ENCODE measurements at regions not wholly inside any gene's neighbourhood (a gene's known extent, or its start where the extent isn't known, plus 50 kb on each side); places are given as distances from the start of the nearest gene placed in this dataset.

DNA sequence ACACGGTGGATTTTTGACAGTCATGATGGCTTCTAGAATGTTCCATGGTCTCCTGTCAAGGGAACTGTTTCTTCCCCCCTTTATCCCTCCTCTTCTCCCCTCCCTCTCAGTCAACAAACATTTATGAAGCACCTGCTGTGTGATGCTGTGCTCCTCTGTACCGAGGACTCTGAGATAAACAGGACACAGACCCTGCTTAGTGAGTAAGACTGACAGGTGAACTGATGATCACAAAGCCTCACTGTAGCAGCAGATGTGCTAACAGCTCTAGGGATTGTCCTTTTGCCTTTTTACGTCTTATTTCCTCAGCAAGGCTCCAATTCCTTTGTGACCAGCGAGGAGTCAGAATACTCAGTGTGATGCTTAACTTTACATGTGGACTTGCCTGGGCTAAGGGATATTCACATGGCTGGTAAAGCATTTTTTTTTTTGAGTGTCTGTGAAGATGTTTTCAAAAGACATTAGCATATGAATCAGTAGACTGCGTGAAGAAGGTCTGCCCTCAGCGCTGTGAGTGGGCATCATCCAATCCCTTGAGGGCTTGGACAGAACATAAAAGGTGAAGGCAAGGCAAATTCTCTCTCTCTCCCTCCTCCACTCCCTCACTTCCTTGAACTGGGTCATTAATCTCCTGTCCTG lies 170.1 kb downstream of the ADRA2A start:
- DNase-seq (ENCODE audit: low spot score) = no peak
- Mint-ChIP-seq H3K9me3 (no peaks in the 10 kb centered on the region), H3K4me3 (ENCODE audit: low read depth) (no peak overlapping the region), H3K27me3 (ENCODE audit: low read depth) (no peaks in the 10 kb centered on the region), H3K27ac (no peak overlapping the region), H3K4me1 (ENCODE audit: low read depth) (no peaks in the 10 kb centered on the region), H3K36me3 (ENCODE audit: low read depth) (no peaks in the 10 kb centered on the region)
- intact Hi-C loops (cut with micrococcal nuclease) = no loop called here

DNA sequence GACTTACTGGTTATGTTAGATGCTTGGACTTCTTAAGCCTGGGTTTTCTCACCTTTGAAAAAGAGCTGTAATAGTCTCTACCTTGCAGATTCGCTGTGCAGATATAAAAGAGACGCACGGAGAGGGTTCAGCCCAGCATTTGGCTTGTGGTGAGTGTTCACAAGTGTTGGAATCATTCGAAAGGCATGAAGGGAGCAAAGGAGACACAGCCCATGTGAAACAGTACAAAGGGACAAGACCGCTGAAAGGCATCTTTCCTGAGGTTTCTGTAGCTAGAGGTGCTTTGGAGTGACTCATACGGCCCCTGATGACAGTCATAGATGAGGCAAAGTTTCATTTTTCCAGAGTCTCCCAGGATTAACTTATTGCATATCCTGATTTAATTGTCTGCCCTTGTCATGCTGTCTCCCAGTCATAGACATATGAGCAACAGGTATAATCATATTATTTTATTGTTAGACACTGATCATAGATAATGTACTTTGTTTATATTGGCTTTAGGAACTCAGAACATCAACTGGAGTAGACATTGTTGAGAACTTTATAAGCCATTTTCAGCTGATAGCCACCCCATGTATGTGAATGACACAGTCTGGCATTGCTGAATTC lies 171.1 kb downstream of the ADRA2A start:
- no peaks in the 10 kb centered on the region for H3K36me3 Mint-ChIP-seq (ENCODE audit: low read depth)
- DNase-seq (ENCODE audit: low spot score) = no peak
- no peak overlapping the region for H3K27ac Mint-ChIP-seq
- no peaks in the 10 kb centered on the region for H3K4me1 Mint-ChIP-seq (ENCODE audit: low read depth)
- intact Hi-C loops (cut with micrococcal nuclease) = no loop called here
- H3K4me3 Mint-ChIP-seq (ENCODE audit: low read depth) = no peak overlapping the region
- no peaks in the 10 kb centered on the region for H3K9me3 Mint-ChIP-seq
- H3K27me3 Mint-ChIP-seq (ENCODE audit: low read depth) = no peaks in the 10 kb centered on the region

DNA sequence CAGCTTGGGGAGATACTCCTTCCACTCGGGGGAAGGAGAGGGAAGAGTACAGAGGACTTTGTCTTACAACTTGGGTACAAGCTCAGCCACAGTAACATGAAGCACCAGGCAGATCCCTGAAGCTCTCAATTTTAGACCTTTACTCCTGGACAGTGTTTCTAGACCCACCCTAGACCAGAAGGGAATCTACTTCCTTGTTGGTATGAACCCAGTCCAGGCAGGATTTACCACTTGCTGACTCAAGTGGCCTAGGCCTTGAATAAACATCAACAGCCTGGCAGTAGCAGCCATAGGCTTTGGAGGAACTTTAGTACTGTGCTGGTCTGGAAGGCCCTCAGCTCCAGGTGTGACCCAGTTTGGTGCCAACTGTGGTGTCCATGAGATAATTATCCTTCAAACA lies 173.1 kb downstream of the ADRA2A start:
- no peaks in the 10 kb centered on the region for H3K4me1 Mint-ChIP-seq (ENCODE audit: low read depth)
- H3K4me3 Mint-ChIP-seq (ENCODE audit: low read depth) = no peak overlapping the region
- H3K27me3 Mint-ChIP-seq (ENCODE audit: low read depth) = no peaks in the 10 kb centered on the region
- H3K36me3 Mint-ChIP-seq (ENCODE audit: low read depth) = no peaks in the 10 kb centered on the region
- H3K27ac Mint-ChIP-seq = no peak overlapping the region
- DNase-seq (ENCODE audit: low spot score) = no peak
- intact Hi-C loops (cut with micrococcal nuclease) = no loop called here
- no peaks in the 10 kb centered on the region for H3K9me3 Mint-ChIP-seq

- DNase-seq (ENCODE audit: low spot score) = no peak
- Mint-ChIP-seq H3K36me3 (ENCODE audit: low read depth) (no peaks in the 10 kb centered on the region), H3K4me3 (ENCODE audit: low read depth) (no peak overlapping the region), H3K27me3 (ENCODE audit: low read depth) (no peaks in the 10 kb centered on the region), H3K9me3 (no peaks in the 10 kb centered on the region), H3K4me1 (ENCODE audit: low read depth) (no peaks in the 10 kb centered on the region), H3K27ac (no peak overlapping the region)
- intact Hi-C loops (cut with micrococcal nuclease) = no loop called here
These were observed 184.3 kb downstream of the ADRA2A start for GRCh38 chr10:111261081-111261615.

- no peaks in the 10 kb centered on the region for H3K9me3 Mint-ChIP-seq
- no peaks in the 10 kb centered on the region for H3K4me1 Mint-ChIP-seq (ENCODE audit: low read depth)
- intact Hi-C loops (cut with micrococcal nuclease) = no loop called here
- H3K27me3 Mint-ChIP-seq (ENCODE audit: low read depth) = peaks cover 3% of the 10 kb centered on the region
- no peak overlapping the region for H3K27ac Mint-ChIP-seq
- no peak for DNase-seq (ENCODE audit: low spot score)
- H3K36me3 Mint-ChIP-seq (ENCODE audit: low read depth) = no peaks in the 10 kb centered on the region
- no peak overlapping the region for H3K4me3 Mint-ChIP-seq (ENCODE audit: low read depth)
These were observed 188.5 kb downstream of the ADRA2A start for GRCh38 chr10:111265341-111265740.

GRCh38 chr10:111266165-111266564 lies 189.3 kb downstream of the ADRA2A start:
- Mint-ChIP-seq H3K36me3 (ENCODE audit: low read depth) (no peaks in the 10 kb centered on the region), H3K27ac (no peak overlapping the region), H3K4me3 (ENCODE audit: low read depth) (no peak overlapping the region), H3K27me3 (ENCODE audit: low read depth) (peaks cover 5% of the 10 kb centered on the region), H3K4me1 (ENCODE audit: low read depth) (no peaks in the 10 kb centered on the region), H3K9me3 (no peaks in the 10 kb centered on the region)
- DNase-seq (ENCODE audit: low spot score) = no peak
- intact Hi-C loops (cut with micrococcal nuclease) = no loop called here

GRCh38 chr10:111267673-111268072 lies 190.8 kb downstream of the ADRA2A start:
- no peak for DNase-seq (ENCODE audit: low spot score)
- Mint-ChIP-seq H3K4me3 (ENCODE audit: low read depth) (no peak overlapping the region), H3K4me1 (ENCODE audit: low read depth) (no peaks in the 10 kb centered on the region), H3K27me3 (ENCODE audit: low read depth) (peaks cover 5% of the 10 kb centered on the region), H3K36me3 (ENCODE audit: low read depth) (no peaks in the 10 kb centered on the region), H3K9me3 (no peaks in the 10 kb centered on the region), H3K27ac (no peak overlapping the region)
- intact Hi-C loops (cut with micrococcal nuclease) = no loop called here

DNA sequence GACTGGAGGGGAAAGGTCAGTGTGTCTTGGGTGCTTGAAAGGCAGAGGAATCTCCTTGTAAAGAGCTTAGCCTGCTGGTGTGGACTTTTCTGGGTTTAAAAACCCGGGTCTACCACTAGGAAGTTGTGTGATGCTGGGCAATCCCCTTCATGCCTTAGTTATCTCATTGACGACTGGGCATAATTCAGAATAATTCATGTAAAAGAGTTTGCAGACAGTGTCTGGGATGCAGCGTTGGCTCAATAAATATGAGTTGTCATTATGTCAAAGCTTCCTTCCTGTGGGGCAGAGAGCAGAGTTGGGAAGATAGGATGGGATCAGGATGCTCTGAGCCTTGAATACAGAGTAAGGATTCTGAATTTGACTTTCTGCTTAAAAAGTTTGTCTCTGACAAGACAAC lies 196.4 kb downstream of the ADRA2A start:
- DNase-seq (ENCODE audit: low spot score) = no peak
- Mint-ChIP-seq H3K27me3 (ENCODE audit: low read depth) (peaks cover 2% of the 10 kb centered on the region), H3K27ac (no peak overlapping the region), H3K4me3 (ENCODE audit: low read depth) (no peak overlapping the region), H3K36me3 (ENCODE audit: low read depth) (no peaks in the 10 kb centered on the region), H3K4me1 (ENCODE audit: low read depth) (no peaks in the 10 kb centered on the region), H3K9me3 (no peaks in the 10 kb centered on the region)
- intact Hi-C loops (cut with micrococcal nuclease) = no loop called here

GRCh38 chr10:111273635-111274034 lies 196.8 kb downstream of the ADRA2A start:
- H3K27ac Mint-ChIP-seq = no peak overlapping the region
- DNase-seq (ENCODE audit: low spot score) = no peak
- no peaks in the 10 kb centered on the region for H3K4me1 Mint-ChIP-seq (ENCODE audit: low read depth)
- H3K9me3 Mint-ChIP-seq = no peaks in the 10 kb centered on the region
- no peaks in the 10 kb centered on the region for H3K36me3 Mint-ChIP-seq (ENCODE audit: low read depth)
- H3K27me3 Mint-ChIP-seq (ENCODE audit: low read depth) = peaks cover 2% of the 10 kb centered on the region
- intact Hi-C loops (cut with micrococcal nuclease) = no loop called here
- no peak overlapping the region for H3K4me3 Mint-ChIP-seq (ENCODE audit: low read depth)

DNA sequence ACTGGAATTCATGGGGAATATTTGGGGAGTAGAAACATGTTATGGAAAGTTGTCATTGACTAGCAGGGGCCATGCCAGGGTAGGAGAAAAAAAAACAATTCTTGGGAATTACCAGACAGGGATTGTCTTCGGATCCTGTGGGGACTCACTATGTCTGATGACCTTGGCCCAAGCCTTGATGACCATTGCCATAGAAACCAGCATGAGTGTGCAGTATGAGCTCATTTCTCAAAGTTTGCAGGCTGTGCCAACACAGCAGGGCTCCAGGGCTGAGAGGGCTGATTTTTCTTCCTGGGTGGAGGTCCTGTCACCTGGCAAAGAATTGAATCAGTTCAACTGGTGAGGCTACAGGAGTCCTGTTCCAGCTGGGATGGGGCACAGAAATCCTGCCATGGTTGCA lies 198.3 kb downstream of the ADRA2A start:
- H3K4me3 Mint-ChIP-seq (ENCODE audit: low read depth) = no peak overlapping the region
- no peak for DNase-seq (ENCODE audit: low spot score)
- H3K4me1 Mint-ChIP-seq (ENCODE audit: low read depth) = no peaks in the 10 kb centered on the region
- no peaks in the 10 kb centered on the region for H3K36me3 Mint-ChIP-seq (ENCODE audit: low read depth)
- intact Hi-C loops (cut with micrococcal nuclease) = no loop called here
- no peaks in the 10 kb centered on the region for H3K9me3 Mint-ChIP-seq
- no peak overlapping the region for H3K27ac Mint-ChIP-seq
- peaks cover 2% of the 10 kb centered on the region for H3K27me3 Mint-ChIP-seq (ENCODE audit: low read depth)

DNA sequence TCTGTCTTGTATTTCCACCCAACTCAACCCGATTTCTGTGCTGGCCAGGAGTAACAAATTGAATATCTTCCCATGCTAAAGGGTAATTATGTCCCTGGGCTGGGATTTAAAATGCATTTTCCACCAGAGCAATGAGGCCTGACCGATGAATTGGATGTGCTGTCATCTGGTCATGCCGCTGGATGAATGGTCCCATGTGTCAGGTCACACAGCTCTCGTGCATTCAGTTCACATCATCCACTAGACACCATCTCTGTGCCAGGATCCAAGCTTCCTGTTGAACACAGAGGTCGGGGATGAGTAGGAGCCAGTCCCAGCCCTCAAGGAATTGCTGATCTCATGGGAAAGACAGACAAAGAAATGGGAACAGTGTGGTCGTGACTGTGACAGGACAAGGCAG lies 200.8 kb downstream of the ADRA2A start:
- H3K4me1 Mint-ChIP-seq (ENCODE audit: low read depth) = no peaks in the 10 kb centered on the region
- H3K9me3 Mint-ChIP-seq = no peaks in the 10 kb centered on the region

GRCh38 chr10:111278266-111278665 lies 201.4 kb downstream of the ADRA2A start:
- no peak overlapping the region for H3K27ac Mint-ChIP-seq
- peaks cover 1% of the 10 kb centered on the region for H3K27me3 Mint-ChIP-seq (ENCODE audit: low read depth)
- no peak overlapping the region for H3K4me3 Mint-ChIP-seq (ENCODE audit: low read depth)
- no peaks in the 10 kb centered on the region for H3K4me1 Mint-ChIP-seq (ENCODE audit: low read depth)
- H3K9me3 Mint-ChIP-seq = no peaks in the 10 kb centered on the region
- intact Hi-C loops (cut with micrococcal nuclease) = no loop called here
- DNase-seq (ENCODE audit: low spot score) = no peak
- H3K36me3 Mint-ChIP-seq (ENCODE audit: low read depth) = no peaks in the 10 kb centered on the region

More for the DNA sequence above, 200.8 kb downstream of the ADRA2A start:
- H3K27me3 Mint-ChIP-seq (ENCODE audit: low read depth) = peaks cover 1% of the 10 kb centered on the region
- no peak overlapping the region for H3K27ac Mint-ChIP-seq
- H3K36me3 Mint-ChIP-seq (ENCODE audit: low read depth) = no peaks in the 10 kb centered on the region
- intact Hi-C loops (cut with micrococcal nuclease) = no loop called here
- no peak overlapping the region for H3K4me3 Mint-ChIP-seq (ENCODE audit: low read depth)
- no peak for DNase-seq (ENCODE audit: low spot score)

DNA sequence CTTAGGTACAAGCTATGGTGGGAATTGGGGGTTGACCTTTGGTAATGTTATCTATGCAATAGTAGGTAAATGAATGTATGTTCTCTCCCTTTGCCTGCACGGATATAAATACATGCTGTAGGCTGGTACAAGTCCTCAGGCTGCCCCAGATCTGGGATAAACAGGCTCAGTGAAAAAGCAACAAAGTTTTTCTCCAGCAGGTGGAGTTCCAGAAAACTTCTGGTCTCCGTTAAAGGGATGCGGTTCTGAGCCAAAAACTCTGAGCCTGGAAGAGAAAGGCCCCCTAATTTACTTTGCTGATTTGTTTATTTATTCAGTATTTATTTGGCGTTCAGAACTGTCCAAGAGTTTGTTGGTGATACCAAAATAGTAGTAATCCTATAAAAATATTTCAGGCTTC lies 204.7 kb downstream of the ADRA2A start:
- no peak for DNase-seq (ENCODE audit: low spot score)
- Mint-ChIP-seq H3K4me1 (ENCODE audit: low read depth) (no peaks in the 10 kb centered on the region), H3K27ac (no peak overlapping the region), H3K9me3 (no peaks in the 10 kb centered on the region), H3K36me3 (ENCODE audit: low read depth) (no peaks in the 10 kb centered on the region), H3K4me3 (ENCODE audit: low read depth) (no peak overlapping the region), H3K27me3 (ENCODE audit: low read depth) (peaks cover 3% of the 10 kb centered on the region)
- intact Hi-C loops (cut with micrococcal nuclease) = no loop called here

Data from activated T-helper 2 cell treated with anti-CD3 and anti-CD28 coated beads, Interferon-gamma antibody, Interleukin-2, Interleukin-4, amounts not matched to agents 10 μg/mL and 5 μg/mL and 100 μg/mL, durations not matched to agents 14 hours and 24 hours and 36 hours (primary cell).